Endothelial cell of hepatic sinusoid (primary cell): ENCODE measurements at regions not wholly inside any gene's neighbourhood (a gene's known extent, or its start where the extent isn't known, plus 50 kb on each side); places are given as distances from the start of the nearest gene placed in this dataset.

ENCODE experiments used
- in situ Hi-C: cut with HindIII; loops from 2 replicates; pipeline ENCODE4 v1.10.0; 2017; ENCODE audit warnings: low sequenced_read_pairs

DNA sequence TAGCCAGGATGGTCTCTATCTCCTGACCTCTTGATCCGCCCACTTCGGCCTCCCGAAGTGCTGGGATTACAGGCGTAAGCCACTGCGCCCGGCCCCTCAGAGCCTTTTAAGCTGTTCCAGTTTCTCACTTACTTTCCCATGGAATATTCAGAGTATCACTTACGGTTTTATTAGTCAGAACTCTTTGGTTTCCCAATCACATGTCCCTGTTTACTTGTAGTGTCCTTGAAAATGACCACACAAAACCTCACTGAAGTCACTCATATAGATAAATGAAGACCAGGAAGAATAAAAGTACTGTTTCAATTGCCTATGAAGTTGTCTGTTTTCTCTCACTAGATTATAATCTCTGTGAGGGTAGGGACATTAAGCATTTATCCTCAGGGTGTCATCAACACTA lies 217.2 kb upstream of the HCCS start:
- in situ Hi-C loops = no loop called here

DNA sequence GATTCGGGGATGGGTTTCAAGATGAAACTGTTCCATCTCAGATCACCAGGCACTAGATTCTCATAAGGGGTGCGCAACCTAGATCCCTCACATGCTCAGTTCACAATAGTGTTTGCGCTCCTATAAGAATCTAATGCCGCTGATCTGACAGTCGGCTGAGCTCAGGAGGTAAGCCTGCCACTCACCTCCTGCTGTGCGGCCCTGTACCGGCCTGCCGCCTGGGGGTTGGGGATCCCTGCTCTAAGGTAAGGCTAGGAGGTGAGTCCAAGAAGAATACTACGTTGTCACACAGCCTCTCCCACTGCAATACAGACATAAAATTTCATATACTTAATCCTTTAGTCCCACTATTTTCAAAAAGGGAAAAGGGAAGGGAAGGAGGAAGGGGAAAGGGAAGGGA lies 213.4 kb upstream of the HCCS start:
- in situ Hi-C loops = no loop called here

DNA sequence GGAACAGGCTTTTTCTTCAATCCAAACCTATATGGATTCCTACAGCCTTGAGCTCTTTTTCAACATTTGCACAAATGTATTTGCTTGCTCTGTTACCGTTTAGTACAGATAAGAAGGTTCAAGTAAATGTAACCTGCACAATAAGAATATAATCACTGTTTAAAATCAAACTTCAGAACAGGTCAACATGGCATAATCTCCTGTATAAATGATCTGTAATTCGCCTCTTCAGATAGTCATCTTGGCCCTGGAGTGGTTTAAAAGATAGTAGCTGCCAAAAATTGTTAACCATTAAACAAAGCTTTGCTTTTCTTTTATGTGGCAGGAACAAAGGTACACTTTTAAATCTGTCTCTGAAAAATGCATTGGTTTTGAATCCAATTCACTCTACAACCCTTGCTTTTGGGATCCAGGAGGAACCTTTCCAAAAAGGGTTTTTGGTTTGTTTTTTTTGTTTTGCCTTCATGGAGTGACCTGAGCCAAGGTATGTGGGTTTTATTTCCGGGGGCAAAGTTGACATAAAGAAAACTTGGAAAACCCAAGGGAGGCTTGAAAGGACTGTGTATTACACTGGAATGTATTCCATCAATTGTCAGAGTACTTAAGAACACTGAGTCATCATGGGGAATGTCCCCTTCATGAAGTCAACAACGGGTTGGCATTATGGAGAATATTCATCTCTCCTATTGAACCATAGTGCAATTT lies 210.4 kb upstream of the HCCS start:
- in situ Hi-C loops = no loop called here

DNA sequence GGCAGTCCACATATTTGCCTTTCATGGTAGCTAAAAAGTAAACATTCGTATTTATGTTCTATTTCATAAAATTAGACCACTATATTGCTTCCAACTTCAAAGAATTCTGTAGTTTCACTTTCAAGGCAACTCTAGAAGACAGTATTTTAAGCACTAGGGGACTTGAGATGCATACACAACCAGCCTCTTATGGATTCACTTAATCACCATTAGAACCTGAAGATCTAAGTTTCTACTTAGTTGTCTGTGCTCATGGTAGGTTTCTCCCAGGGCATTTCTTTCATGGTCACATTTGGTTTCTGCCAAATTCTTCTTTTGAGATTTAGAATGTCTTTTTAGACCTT lies 209.9 kb upstream of the HCCS start:
- in situ Hi-C loops = no loop called here

DNA sequence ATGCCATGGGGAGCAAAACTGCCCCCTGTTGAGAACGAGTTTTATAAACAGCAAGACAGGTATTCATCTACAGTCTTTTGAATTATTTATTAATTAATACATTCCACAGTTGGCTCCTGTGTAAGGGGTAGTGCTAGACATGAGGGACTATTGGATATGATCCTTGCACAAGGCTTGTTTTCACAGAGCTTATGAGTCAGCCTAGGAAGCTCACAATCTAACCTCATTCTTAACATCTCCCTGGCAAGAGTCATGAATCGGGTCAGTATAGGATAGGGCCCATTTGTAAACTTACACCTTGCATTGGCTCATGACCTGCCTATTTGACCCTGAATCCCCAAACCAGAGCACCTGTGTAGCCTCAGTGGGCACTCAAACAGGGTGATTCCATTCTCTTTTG lies 209.1 kb upstream of the HCCS start:
- in situ Hi-C loops = no loop called here

DNA sequence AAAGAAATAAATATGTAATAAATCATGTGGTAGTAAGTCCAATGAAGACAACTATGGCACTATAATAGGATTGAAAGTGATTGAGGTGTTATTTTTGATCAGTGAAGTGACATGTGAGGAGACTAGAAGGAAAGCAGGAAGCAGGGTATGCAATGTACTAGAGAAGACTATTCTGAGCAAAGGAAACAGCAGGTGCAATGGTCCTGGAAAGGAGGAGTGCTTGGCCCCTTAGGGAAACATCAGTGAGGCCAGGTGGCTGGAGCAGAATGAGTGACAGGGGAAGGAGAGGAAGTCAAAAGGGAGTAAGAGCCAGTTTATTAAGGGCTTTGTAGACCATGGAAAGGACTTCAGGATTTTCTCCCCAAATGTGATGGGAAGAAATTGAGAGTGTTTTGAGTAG lies 207.6 kb upstream of the HCCS start:
- in situ Hi-C loops = no loop called here

DNA sequence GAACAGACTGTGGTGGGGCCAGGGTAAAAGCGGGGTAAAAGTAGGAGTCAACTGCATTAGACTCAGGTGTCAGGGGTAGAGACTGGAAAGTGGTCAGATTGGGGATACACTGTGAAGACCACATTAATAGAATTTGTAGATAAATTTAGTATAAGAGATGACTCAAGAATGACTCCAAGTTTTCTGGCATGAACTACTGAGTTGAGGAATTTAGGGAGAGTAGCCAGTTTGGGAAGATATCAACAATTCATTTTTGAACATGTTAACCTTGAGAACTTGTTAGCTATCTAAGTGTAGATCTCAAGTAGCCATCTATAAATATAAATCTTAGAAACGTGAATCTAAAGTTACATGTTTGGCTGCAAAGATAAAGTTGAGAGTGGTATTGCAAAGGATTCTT lies 206.9 kb upstream of the HCCS start:
- in situ Hi-C loops = no loop called here

DNA sequence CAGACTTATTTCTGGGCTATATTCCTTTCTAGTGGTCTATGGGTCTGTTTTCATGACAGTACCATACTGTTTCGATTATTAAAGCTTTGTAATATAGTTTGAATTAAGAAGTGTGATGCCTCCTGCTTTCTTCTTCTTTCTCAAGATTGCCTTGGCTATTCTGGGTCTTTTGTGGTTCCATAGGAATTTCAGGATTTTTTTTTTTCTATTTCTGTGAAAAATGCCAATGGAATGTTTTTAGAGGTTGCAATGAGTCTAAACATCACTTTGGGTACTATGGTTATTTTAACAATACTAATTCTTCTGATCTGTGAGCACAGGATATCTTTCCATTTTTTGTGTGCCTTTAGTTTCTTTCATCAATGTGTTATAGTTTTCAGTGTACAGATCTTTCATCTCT lies 204.3 kb upstream of the HCCS start:
- in situ Hi-C loops = no loop called here

DNA sequence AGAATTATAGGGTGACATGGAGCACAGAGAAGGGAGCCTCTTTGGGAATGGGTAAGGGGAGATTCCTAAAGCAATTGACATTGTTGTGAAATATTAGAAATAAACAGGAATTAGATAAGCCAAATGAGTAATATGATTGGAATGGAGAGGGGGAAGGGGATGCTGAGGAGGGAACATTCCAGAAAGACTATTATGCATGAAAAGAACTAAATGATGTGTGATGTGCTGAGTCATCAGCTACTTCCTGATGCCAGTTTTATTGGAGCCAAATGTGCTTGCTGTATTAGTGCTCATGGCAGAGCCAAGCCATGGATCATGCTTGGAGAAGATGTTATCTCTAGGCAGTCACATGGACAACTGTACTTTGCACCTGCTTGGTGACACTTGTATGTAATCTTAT lies 189.0 kb upstream of the HCCS start:
- in situ Hi-C loops = no loop called here

DNA sequence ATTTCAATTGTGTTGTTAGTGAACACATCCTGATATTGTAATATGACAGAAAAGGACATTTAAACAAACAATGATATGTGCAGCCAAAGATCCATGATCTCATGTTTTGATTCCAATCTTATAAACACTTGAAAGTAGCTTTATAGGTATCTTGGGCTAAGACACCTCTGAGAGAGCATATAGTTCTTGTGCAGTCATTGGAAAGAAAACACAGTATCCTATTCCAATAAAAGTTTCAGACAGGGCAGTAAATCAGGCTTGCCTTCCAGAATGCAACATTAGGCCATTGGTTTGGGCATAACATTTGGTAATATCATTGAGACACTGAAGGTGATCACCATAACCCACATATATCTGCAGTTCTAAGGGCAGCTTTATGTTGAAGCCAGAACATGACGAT lies 188.3 kb upstream of the HCCS start:
- in situ Hi-C loops = no loop called here

DNA sequence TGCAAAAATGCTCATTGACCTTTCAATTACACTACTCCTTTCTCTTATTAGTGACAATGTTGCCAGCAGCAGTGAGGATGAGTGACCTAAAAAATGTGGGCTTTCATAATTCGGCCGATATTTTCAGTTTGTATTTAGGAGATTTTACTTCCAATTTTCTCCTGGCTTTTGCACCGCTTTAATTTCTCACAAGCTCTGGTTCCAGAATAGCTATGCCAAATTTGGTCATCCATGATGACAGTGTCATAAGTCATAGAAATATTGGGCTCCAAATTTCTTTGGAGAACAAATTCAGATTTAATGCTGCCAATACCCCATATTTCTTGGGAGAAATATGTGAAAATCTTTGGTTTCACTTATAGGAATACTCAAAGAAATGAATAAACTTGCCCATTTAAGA lies 187.7 kb upstream of the HCCS start:
- in situ Hi-C loops = no loop called here

DNA sequence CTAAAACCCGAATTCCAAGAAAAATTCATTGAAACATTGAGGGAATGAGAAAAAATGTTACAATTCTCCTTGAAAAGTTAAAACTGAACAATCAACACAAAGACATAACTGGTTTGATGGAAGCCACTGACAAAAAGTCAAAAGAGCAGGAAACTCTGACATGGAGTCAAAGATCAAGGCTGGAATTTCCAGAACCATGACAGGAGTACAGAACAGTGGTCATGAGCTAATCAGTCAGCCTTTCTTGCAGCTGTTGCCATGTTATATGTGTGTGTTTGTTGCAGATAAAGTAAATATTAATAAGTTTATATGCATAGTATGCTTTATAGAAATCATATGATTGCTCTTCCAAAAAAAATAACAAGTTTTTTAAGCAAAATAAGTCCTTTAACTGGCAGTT lies 184.7 kb upstream of the HCCS start:
- in situ Hi-C loops = no loop called here

DNA sequence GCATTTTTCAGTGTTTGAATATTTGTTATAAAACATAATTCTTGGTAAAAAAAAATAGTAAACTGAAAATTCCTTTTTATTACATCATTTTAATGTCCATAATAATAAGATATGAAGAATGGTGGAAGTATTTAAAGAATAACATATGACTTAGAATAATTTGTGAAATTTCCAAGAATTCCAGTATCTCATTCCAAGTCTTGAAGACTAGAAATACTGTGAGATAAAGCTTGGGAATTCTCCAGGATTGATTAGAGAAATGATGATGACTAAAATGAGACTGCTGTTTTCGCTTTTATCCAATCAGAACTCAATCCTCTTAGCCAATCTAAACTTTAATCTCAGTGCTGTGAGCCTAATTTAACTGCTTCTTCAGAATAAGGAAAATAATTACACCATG lies 184.2 kb upstream of the HCCS start:
- in situ Hi-C loops = no loop called here

DNA sequence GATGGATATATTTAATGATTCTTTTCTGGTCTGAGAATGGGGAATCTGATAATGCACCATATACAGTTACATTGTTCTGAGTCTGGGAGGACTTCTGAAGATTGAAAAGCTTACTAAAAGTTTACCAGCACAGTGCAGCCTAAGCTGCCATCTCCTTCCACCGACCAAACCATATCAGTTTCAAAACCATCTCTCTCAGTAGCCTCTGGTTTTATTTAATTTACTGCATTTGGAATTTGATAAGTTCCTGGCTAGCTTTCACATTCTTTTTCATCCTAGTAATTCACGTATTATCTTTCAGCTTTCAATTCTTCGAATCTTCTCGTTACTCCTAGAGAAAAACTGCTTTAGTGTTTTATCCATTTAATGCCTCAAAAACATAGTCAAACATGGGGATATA lies 181.4 kb upstream of the HCCS start:
- in situ Hi-C loops = no loop called here

DNA sequence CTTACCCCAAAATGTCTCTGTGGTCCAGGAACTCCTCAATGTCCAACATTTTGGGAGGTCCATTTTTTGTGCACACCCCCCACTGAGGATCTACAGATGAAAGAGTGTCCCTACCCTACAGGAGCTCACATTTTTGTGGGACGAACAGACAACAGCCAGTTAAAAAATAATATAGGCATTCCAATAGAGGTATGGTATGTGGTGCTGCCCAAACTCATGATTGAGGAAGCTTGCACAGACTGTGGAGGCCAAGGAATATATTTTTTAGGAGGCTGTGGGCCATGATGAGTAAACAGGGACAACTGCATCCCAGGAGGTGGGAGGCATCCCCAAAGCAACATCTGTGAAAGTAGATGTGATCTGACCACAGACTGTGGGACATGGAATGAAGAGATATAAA lies 181.0 kb upstream of the HCCS start:
- in situ Hi-C loops = no loop called here

DNA sequence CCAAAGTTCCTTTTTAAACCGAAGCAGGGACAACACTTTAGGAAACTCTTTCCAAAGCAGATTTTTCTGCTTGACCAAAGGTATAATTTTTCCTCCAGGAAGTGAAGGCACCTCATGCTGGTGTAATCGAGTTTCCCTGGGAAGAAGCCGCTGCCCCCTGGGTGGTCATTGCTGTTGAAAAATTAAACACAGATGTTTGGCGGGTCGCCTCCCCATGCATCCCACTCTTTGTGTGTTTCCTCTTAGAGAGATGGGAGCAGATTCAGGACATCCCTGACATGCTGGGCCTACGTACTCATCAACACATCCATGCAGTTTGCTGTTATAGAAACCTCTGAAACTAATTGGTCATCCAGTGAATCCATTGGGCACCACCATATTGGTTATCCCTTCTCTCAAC lies 179.2 kb upstream of the HCCS start:
- in situ Hi-C loops = no loop called here

DNA sequence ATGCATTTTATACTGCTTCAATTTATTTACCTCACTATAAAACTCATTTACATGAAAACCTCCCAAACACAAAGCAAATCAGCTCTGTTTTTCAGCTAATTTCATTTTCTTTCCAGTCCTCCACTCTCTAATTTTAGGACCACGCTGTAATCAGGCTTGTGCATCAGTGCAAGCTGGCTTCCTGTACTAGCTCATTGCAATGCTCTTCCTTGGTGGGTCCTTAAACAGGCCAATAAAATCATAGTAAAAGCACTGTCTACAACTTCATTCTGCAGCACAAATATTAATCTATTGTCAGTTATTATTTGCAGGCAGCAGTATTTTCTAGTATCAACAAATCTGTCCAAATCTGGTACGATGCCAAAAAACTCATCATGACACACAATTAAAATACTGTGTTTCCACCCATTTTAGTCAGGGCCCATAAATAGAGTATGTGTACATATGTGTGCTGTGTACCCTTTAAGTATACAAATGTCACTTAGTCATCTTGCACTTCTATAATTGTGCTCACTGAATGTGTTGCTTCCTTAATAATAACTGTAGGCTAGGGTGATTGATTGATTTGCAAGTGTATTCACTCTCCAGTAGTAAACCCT lies 178.2 kb upstream of the HCCS start:
- in situ Hi-C loops = no loop called here

DNA sequence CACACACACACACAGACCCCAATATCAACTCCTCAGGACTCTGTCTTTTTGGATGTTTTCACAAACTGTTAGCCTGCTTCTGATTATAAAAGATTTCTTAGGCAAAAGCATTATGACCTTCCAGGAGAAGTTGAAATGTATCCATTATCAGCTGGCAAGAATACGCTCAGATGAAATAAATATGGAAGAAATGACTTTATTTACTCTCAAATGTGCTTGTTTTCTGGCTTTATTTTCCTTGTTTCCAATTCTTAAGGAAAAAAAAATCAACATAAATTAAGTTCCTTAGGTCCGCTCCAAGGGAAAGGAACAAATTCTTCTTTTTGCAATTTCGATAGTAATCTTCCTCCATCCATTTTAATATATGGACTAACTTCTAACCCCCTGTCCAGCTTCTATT lies 175.6 kb upstream of the HCCS start:
- in situ Hi-C loops = no loop called here

DNA sequence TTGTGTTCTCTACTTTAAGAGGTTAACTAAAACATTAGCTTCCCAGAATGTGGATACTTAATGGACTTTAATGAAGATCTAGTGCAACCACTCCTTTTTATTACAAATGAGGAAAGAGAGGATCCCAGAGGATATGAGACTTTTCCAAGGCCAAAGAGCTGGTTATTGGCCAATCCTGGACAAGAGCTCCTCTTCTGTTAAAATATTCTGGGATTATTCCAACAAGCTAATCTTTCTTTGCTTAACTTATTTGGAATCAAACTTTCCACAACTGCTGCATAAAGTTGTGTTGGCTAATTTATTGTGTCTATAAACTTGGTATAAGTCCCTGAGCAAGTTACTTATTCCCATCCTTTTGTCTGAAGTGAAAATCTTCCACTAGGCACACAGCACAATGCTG lies 174.2 kb upstream of the HCCS start:
- in situ Hi-C loops = no loop called here

DNA sequence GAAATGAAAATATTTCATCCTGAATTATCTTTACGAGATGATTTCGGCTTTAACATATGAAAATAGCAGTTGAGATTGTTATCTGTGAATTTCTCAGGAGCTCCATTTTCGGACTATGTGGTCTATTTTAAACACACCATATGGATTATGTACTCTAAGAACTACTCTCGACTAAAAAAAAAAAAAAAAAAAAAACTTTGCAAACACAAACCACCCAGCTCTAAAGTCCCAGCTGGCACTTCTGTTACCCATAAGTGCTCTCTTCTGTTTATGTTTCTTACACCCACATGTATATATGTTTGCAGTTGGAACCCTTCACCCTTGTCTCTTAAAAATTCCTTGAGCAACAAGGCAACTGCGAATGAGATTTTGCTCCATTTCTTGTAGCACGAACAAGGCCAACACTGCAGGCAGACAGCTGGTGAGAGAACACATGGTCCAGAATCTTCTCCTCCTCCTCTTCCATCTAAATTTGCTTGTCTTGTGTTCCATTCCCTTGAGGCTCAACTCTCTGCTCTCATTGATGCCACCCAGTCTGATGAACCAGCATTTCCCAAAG lies 172.7 kb upstream of the HCCS start:
- in situ Hi-C loops = no loop called here

DNA sequence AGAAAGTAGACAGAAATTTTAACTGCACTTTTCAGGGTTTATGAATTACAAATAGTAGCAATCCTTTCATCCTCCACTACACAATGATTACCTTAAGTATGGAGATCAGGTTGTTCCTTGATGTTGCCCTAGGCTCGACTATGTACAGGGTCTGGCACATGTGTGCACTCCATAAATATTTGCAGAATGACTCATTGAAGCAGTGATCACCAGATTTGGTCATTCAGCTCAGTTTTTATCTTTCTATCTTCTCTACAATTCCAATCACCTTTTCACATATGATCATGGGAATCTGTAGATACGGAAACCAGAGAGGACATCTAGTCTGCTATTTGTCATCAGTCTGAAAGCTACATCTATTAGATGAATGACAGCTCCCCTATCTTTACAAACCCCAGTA lies 171.7 kb upstream of the HCCS start:
- in situ Hi-C loops = no loop called here

DNA sequence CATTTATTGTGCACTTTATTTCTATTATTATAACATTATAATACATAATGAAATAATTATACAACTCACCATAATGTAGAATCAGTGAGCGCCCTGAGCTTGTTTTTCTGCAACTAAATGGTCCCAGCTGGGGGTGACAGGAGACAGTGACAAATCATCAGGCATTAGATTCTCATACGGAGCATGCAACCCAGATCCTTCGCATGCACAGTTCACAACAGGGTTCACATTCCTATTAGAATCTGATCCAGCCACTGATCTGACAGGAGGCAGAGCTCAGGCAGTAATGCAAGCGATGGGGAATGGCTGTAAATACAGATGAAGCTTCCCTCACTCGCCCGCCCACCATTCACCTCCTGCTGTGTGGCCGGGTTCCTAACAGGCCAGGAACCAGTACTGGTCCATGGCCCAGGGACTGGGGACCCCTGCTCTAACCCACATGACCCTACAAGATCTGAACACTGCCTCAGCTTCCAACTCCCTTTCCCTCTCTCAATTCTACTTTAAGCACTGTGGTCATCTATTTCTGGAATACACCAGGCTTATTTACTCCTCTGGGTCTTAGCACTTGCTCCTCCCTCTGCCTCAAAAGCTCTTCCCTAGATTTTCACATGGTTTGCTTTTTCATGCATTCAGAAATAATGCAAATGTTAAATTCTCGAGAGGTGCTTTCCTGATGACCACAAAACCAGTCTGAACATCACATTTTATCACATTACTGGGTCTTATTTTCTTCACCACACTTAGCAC lies 166.8 kb upstream of the HCCS start:
- in situ Hi-C loops = no loop called here
